ENCODE measurements at regions not wholly inside any gene's neighbourhood (a gene's known extent, or its start where the extent isn't known, plus 50 kb on each side); places are given as distances from the start of the nearest gene placed in this dataset.

DNA sequence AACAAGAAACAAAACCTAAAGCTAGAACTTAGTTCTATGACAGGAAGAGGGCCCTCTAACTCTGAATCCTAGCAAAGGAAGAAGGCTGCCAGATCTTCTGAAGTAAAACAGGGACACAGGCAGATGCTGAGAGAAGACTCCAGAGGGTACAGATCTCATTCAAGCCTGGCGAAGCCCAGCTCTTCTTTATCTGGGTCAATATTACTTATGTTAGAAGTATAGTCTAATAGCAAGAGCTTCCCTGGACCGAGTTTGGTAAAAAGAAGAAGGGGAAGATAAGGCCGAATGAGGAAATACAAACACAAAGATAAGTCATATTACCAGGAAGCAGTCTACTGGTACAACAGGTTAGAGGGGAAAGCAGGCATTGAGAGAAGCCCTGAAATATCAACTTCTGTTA is 79.9 kb upstream of the CCDC91 start:
- no peak for DNase-seq

GRCh38 chr12:28114488-28114887 is 75.8 kb upstream of the CCDC91 start:
- DNase-seq = no peak

- no peak for DNase-seq
These were observed 68.8 kb upstream of the CCDC91 start for GRCh38 chr12:28121433-28121832.

- DNase-seq = no peak
These were observed 68.2 kb upstream of the CCDC91 start for GRCh38 chr12:28121899-28122655.

DNA sequence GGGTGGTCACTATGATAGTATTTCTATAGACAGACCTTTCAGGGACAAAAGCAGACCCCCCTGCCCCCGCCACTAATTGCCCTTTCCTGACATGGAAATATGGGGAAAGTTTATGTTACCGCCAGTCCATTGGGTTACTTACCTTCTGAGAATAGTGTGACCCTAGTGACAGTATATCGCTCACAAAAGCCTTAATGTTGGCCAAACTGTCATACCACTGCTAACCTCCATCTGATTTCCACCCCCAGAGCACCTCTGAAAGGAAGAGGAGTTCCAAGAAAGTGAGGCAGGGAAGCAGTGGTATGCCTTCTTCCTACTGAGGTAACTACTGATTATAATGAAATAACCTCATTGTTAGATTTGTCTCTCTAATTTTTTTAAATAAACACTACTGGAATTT is 67.5 kb upstream of the CCDC91 start:
- DNase-seq = no peak

DNA sequence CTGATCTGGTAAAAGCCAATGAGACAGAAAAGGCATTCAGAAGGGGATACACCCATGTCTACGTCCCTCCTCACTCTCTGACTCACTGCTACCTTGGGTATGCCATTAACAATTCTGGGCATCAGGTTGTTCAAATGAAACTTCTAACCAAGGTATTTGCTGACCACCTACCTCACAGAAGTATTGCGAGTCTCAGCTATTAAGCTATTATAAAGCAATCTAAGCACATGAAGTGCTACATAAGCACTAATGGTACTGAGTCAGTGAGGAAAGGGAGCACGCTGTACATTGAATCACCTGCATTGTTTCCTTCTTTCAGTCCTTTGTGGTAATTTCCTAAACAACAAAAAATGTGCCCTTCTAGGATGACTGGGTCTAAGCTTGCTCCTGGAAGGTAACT is 62.8 kb upstream of the CCDC91 start:
- DNase-seq = no peak

DNA sequence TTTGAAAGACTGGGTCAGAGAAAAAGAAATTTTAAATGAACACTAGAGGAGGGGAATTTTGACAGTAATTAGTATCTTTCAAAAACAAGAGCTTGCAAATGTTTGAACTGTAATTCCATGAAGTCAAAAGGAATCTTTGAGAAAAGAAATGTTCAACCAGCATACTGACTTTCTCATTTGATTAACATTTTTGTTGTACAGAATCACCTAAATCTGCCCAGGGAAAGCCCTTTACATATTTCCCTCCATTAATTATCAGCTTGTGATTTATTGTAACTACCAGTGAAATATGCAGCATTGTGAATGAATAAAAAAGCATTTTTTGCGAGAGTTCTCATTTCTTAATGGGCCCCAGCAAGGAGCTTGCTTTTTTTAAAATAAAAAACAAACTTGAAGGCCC is 61.2 kb upstream of the CCDC91 start:
- no peak for DNase-seq

GRCh38 chr12:28130234-28130624 is 60.0 kb upstream of the CCDC91 start:
- no peak for DNase-seq

GRCh38 chr12:28130625-28131598 is 59.3 kb upstream of the CCDC91 start:
- no peak for DNase-seq

DNA sequence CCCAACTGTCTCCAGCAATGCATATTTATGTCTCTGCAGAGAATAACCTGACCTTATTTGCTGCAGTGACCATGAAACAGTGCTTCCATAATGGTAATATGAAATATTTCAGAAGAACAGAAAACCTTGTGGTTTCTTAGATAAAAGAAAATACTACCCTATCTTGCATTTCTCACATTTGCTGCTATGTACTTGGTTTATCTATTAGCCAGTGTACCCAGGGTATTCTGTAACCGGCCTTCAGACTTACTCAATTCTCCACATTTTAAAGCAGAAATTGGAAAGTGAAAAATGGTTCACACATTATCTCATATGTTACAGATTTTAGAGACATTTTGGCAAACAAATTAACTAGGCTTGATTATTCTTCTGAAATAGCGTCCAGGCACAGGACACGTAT is 57.9 kb upstream of the CCDC91 start:
- DNase-seq = no peak

- DNase-seq = no peak
These were observed 54.3 kb upstream of the CCDC91 start for GRCh38 chr12:28135801-28136439.

- DNase-seq = no peak
These were observed 52.8 kb upstream of the CCDC91 start for GRCh38 chr12:28137414-28137813.

GRCh38 chr12:28140404-28140803 is 49.9 kb upstream of the CCDC91 start:
- DNase-seq = no peak

Data from NCI-H446 treated with DMSO at 0.1 percent for 48 hours (cell line).